ENCODE measurements at regions not wholly inside any gene's neighbourhood (a gene's known extent, or its start where the extent isn't known, plus 50 kb on each side); places are given as distances from the start of the nearest gene placed in this dataset.

DNA sequence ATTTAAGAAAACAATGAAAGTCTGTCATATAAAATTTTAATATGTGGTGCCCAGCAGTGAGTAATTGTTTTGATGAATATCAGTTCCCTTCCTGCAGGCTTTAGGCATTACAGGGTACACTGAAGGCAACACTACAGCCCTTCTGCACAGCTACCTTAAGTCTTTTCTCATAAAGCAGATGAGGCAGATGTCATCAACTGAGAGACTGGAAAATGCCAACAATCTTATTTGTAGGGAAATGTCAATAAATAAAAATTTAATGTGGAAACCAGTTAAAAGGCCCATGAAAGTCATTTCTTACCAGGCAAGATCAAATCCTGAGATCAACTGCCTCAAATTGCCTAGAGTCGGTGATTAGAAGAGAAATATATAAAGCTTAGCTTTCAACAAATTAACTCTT, 193.4 kb upstream of the NWD2 start:
- TF ChIP-seq, protein P1, sequence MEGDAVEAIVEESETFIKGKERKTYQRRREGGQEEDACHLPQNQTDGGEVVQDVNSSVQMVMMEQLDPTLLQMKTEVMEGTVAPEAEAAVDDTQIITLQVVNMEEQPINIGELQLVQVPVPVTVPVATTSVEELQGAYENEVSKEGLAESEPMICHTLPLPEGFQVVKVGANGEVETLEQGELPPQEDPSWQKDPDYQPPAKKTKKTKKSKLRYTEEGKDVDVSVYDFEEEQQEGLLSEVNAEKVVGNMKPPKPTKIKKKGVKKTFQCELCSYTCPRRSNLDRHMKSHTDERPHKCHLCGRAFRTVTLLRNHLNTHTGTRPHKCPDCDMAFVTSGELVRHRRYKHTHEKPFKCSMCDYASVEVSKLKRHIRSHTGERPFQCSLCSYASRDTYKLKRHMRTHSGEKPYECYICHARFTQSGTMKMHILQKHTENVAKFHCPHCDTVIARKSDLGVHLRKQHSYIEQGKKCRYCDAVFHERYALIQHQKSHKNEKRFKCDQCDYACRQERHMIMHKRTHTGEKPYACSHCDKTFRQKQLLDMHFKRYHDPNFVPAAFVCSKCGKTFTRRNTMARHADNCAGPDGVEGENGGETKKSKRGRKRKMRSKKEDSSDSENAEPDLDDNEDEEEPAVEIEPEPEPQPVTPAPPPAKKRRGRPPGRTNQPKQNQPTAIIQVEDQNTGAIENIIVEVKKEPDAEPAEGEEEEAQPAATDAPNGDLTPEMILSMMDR (conservative IDR thresholded peaks at IDR 0.05; ENCODE audit: low read depth, low read length) = no peak
- no peak overlapping the region for H3K4me3 ChIP-seq (ENCODE audit: low read depth, low read length)
- DNase-seq (ENCODE audit: low read depth) = no peak

DNA sequence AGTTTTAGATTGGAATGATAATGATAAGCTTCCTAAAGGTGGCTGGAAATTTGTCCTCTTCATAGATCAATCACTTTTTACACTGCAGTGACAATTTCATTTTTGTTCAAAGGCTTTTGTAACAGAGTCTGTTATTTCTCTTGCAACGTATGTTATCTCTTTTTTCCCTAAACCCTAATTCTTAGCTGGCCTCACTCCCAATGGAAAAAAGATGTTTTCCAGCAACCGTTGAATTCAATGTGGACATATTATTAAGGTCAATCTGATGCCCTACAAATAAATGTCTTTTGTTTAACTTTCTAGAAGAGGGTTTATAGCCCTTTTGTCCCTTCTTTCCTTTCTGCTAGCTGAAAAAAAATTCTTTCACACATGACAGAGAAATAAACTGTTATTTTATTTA, 192.7 kb upstream of the NWD2 start:
- TF ChIP-seq, protein P1 (conservative IDR thresholded peaks at IDR 0.05; ENCODE audit: low read depth, low read length) = no peak
- DNase-seq (ENCODE audit: low read depth) = no peak
- H3K4me3 ChIP-seq (ENCODE audit: low read depth, low read length) = no peak overlapping the region

DNA sequence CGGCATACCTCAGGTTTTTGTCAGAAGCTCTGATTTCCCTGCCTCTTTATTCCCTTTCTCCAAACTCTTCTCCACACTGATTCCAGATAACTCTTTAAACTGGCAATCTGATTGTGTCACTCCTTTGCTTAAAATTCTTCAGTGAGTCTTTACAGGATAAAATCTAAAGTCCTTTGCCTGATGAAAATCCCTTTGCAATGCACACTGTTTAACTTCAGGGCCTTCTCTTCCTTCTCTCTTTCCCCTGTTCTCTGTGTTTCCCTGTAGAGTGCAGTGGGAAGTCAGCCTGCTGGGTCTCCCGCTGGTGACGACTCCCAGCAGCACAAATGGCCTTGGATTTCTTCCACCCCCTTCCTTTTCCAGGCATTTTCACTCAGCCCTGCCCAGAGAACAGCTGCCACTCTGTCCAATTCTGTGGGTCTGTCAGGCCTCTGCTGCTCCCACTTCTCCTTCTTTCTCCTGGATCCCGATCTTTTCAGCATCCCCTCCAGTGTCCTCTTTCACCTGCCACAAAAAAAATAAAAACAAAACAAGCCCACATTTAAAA, 189.9 kb upstream of the NWD2 start:
- DNase-seq (ENCODE audit: low read depth) = no peak
- TF ChIP-seq, protein P1 (conservative IDR thresholded peaks at IDR 0.05; ENCODE audit: low read depth, low read length) = no peak
- H3K4me3 ChIP-seq (ENCODE audit: low read depth, low read length) = no peak overlapping the region

DNA sequence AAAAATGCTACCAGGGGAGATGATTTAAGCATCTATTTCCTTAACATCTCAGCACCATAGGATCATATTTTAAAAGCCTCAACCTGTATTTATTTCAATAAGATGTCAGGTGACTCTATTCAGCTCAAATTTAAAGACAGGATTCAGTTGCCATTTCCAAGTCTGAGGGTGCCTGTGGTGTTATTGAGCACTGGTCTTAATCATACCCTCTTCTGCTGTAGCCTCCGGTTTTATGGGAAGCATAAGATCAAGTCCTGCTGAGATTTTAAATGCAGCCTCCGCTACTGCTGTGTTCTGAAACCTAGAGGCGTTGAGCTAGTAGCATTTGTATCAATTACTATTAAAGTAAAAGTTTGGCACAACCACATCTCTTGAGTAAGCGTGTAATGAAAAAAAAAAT, 185.7 kb upstream of the NWD2 start:
- TF ChIP-seq, protein P1 (conservative IDR thresholded peaks at IDR 0.05; ENCODE audit: low read depth, low read length) = no peak
- DNase-seq (ENCODE audit: low read depth) = no peak
- no peak overlapping the region for H3K4me3 ChIP-seq (ENCODE audit: low read depth, low read length)

DNA sequence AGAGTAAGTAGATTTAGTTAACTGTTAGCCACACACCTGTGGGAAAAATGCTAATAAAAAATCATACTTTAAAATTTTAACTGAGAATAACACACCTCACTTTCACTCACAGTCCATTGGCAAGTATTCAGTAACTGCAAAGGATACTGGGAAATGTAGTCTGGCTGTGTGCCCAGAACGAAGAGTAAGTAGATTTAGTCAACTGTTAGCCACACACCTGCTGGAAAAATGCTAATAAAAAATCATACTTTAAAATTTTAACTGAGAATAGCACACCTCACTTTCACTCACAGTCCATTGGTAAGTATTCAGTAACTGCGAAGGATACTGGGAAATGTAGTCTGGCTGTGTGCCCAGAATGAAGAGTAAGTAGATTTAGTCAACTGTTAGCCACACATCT, 178.4 kb upstream of the NWD2 start:
- no peak for DNase-seq (ENCODE audit: low read depth)
- no peak overlapping the region for H3K4me3 ChIP-seq (ENCODE audit: low read depth, low read length)
- TF ChIP-seq, protein P1 (conservative IDR thresholded peaks at IDR 0.05; ENCODE audit: low read depth, low read length) = no peak

DNA sequence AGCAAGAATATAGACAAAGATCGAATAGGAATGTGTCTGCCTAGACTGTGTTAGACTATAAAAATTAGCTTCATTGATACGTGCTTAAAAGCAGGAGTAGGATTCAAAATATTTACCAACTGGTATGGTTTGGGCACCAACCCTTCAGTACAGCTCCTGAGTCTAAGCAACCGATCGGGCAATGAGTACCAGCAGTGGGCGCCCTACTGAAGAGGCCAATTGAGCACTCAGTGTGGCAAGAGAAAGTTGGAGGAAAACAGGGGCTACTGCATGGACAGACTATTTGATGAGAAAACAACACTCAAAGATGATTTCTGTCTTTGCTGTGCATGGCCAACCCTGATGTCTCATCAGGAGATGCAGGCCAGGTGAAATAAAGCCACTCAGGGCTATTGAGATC, 176.0 kb upstream of the NWD2 start:
- TF ChIP-seq, protein P1 (conservative IDR thresholded peaks at IDR 0.05; ENCODE audit: low read depth, low read length) = peak; percentile 40
- no peak for DNase-seq (ENCODE audit: low read depth)
- H3K4me3 ChIP-seq (ENCODE audit: low read depth, low read length) = no peak overlapping the region

DNA sequence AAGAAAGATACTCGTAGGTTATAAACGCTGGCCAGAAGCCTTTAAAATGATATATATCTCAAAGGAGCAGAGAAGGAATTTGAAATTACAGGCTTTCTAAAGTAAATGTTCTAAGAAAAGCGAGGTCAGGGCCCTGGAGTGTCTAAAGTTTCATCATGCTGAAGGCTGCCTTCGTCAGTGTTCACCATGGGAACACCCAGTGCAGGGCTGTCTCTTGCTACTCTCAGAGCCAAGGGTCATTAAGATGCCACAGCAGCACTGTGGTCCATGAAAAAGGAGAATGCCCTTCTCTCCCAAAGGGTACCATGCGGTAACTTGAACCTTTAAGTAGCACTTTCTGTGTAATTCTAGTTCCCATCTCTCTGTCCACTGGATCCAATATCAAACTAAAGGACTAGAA, 174.5 kb upstream of the NWD2 start:
- TF ChIP-seq, protein P1 (conservative IDR thresholded peaks at IDR 0.05; ENCODE audit: low read depth, low read length) = no peak
- H3K4me3 ChIP-seq (ENCODE audit: low read depth, low read length) = no peak overlapping the region
- no peak for DNase-seq (ENCODE audit: low read depth)

All from epithelial cell of proximal tubule (primary cell).